ENCODE measurements at regions not wholly inside any gene's neighbourhood (a gene's known extent, or its start where the extent isn't known, plus 50 kb on each side); places are given as distances from the start of the nearest gene placed in this dataset.

GRCh38 chr1:222124602-222125001 lies 382.7 kb upstream of the DUSP10 start:
- no peaks in the 10 kb centered on the region for H3K9me3 ChIP-seq
- 27 to 70% methylated on average over 1 of the region's 1 CpG for WGBS, 2 donors

GRCh38 chr1:222123111-222123510 lies 381.2 kb upstream of the DUSP10 start:
- TF ChIP-seq POLR2AphosphoS5 (IDR thresholded peaks at IDR 0.05) (no peak), POLR2A (IDR thresholded peaks at IDR 0.05) (no peak), EP300 (IDR thresholded peaks at IDR 0.05) (no peak), CTCF (IDR thresholded peaks at IDR 0.05) (no peak)

More at GRCh38 chr1:222124602-222125001, 382.7 kb upstream of the DUSP10 start:
- TF ChIP-seq CTCF (IDR thresholded peaks at IDR 0.05) (no peak), POLR2AphosphoS5 (IDR thresholded peaks at IDR 0.05) (no peak), POLR2A (IDR thresholded peaks at IDR 0.05) (no peak), EP300 (IDR thresholded peaks at IDR 0.05) (no peak)
- Histone ChIP-seq H3K4me1 (no peaks in the 10 kb centered on the region), H3K4me3 (no peak overlapping the region), H3K27ac (no peak overlapping the region), H3K27me3 (no peaks in the 10 kb centered on the region), H3K36me3 (no peaks in the 10 kb centered on the region)
- no peak for DNase-seq
- intact Hi-C loops (cut with DNase I): no loop called here

GRCh38 chr1:222117809-222118208 lies 375.9 kb upstream of the DUSP10 start:
- TF ChIP-seq POLR2A (IDR thresholded peaks at IDR 0.05): no peak
- no peak for TF ChIP-seq CTCF (IDR thresholded peaks at IDR 0.05)
- no peak for TF ChIP-seq POLR2AphosphoS5 (IDR thresholded peaks at IDR 0.05)
- TF ChIP-seq EP300 (IDR thresholded peaks at IDR 0.05): no peak
- Histone ChIP-seq H3K4me1 (no peaks in the 10 kb centered on the region), H3K27ac (no peak overlapping the region), H3K27me3 (no peaks in the 10 kb centered on the region), H3K9me3 (no peaks in the 10 kb centered on the region), H3K4me3 (no peak overlapping the region), H3K36me3 (no peaks in the 10 kb centered on the region)
- WGBS, 2 donors: 85 to 90% methylated on average over 2 of the region's 2 CpGs
- DNase-seq: no peak
- intact Hi-C loops (cut with DNase I): no loop called here

More at GRCh38 chr1:222123111-222123510, 381.2 kb upstream of the DUSP10 start:
- H3K27me3 ChIP-seq: no peaks in the 10 kb centered on the region
- 69 to 92% methylated on average over 2 of the region's 2 CpGs for WGBS, 2 donors
- H3K9me3 ChIP-seq: no peaks in the 10 kb centered on the region
- no peaks in the 10 kb centered on the region for H3K36me3 ChIP-seq
- intact Hi-C loops (cut with DNase I): no loop called here
- no peaks in the 10 kb centered on the region for H3K4me1 ChIP-seq
- H3K27ac ChIP-seq: no peak overlapping the region
- H3K4me3 ChIP-seq: no peak overlapping the region
- DNase-seq: no peak

- intact Hi-C loops (cut with DNase I): no loop called here
- no peaks in the 10 kb centered on the region for H3K4me1 ChIP-seq
- H3K27ac ChIP-seq: no peak overlapping the region
- H3K4me3 ChIP-seq: no peak overlapping the region
- TF ChIP-seq CTCF (IDR thresholded peaks at IDR 0.05) (no peak), EP300 (IDR thresholded peaks at IDR 0.05) (no peak), POLR2A (IDR thresholded peaks at IDR 0.05) (no peak), POLR2AphosphoS5 (IDR thresholded peaks at IDR 0.05) (no peak)
- 59 to 65% methylated on average over 3 of the region's 3 CpGs for WGBS, 2 donors
- no peaks in the 10 kb centered on the region for H3K9me3 ChIP-seq
- no peak for DNase-seq
- H3K27me3 ChIP-seq: no peaks in the 10 kb centered on the region
- no peaks in the 10 kb centered on the region for H3K36me3 ChIP-seq
Measured at GRCh38 chr1:222114536-222115156, 372.8 kb upstream of the DUSP10 start.

GRCh38 chr1:222109836-222110235 lies 367.9 kb upstream of the DUSP10 start:
- intact Hi-C loops (cut with DNase I): no loop called here
- H3K27me3 ChIP-seq: no peaks in the 10 kb centered on the region
- no peak for DNase-seq
- H3K9me3 ChIP-seq: no peaks in the 10 kb centered on the region
- peak overlapping the region in 1 of 4 donors; percentile 6 for H3K27ac ChIP-seq
- WGBS, 2 donors: 64 to 85% methylated on average over 4 of the region's 4 CpGs
- no peak overlapping the region for H3K4me3 ChIP-seq
- no peaks in the 10 kb centered on the region for H3K36me3 ChIP-seq
- no peaks in the 10 kb centered on the region for H3K4me1 ChIP-seq
- TF ChIP-seq CTCF (IDR thresholded peaks at IDR 0.05) (no peak), EP300 (IDR thresholded peaks at IDR 0.05) (no peak), POLR2A (IDR thresholded peaks at IDR 0.05) (no peak), POLR2AphosphoS5 (IDR thresholded peaks at IDR 0.05) (no peak)

Measured in sigmoid colon (tissue), 6 donors.